MCF 10A (cell line): ENCODE measurements at regions not wholly inside any gene's neighbourhood (a gene's known extent, or its start where the extent isn't known, plus 50 kb on each side); places are given as distances from the start of the nearest gene placed in this dataset.
A peak's percentile ranks its signal among the peaks of the same experiment; 100 is the strongest.
"Not testable (repeated sequence)": the region's sequence is repeated elsewhere in the genome, so short reads cannot be mapped to it uniquely, and the experiment has no call there.

Experiments used
- BruUV-seq: library from RNA; stranded (reverse); fragments of 400-500 nt; replicated peaks from 2 replicates; lab custom pipeline; 2021; lab: Mats Ljungman, UMichigan
- CTCF ChIA-PET: fragments of 300-600 bp; sonication (Branson Sonifier 250); formaldehyde crosslinking; extraction: SDS; loops from one replicate; lab custom pipeline; 2021; ENCODE audit warnings: antibody characterized with exemption, inconsistent platforms; lab: Yijun Ruan, JAX
- POLR2A ChIA-PET: fragments of 300-600, 350-650 bp; sonication (Branson Sonifier 250); formaldehyde crosslinking; extraction: SDS; loops from one replicate; lab custom pipeline; 2020; ENCODE audit warnings: antibody characterized with exemption, inconsistent platforms; lab: Yijun Ruan, JAX
- DNase-seq: peaks from one replicate; pipeline ENCODE4 v3.0.0-alpha.2; 2018; ENCODE audit not compliant: unreplicated experiment
- H3K27ac Mint-ChIP-seq: one replicate; pipeline ENCODE4 v1.8.0; 2022; ENCODE audit warnings: mild to moderate bottlenecking, low read depth, mixed read lengths; ENCODE audit not compliant: unreplicated experiment
- H3K27me3 Mint-ChIP-seq: one replicate; pipeline ENCODE4 v1.8.0; 2022; ENCODE audit warnings: mixed read lengths; ENCODE audit not compliant: insufficient read depth, unreplicated experiment
- H3K36me3 Mint-ChIP-seq: one replicate; pipeline ENCODE4 v1.8.0; 2022; ENCODE audit warnings: mild to moderate bottlenecking, moderate library complexity, mixed read lengths; ENCODE audit not compliant: insufficient read depth, unreplicated experiment
- H3K4me1 Mint-ChIP-seq: one replicate; pipeline ENCODE4 v1.8.0; 2022; ENCODE audit warnings: mixed read lengths; ENCODE audit not compliant: insufficient read depth, unreplicated experiment
- H3K4me3 Mint-ChIP-seq: one replicate; pipeline ENCODE4 v1.8.0; 2022; ENCODE audit warnings: mild to moderate bottlenecking, moderate library complexity, mixed read lengths; ENCODE audit not compliant: unreplicated experiment
- H3K9me3 Mint-ChIP-seq: one replicate; pipeline ENCODE4 v1.8.0; 2022; ENCODE audit warnings: mixed read lengths; ENCODE audit not compliant: unreplicated experiment
- intact Hi-C: fragments of 100-400 bp; cut with micrococcal nuclease; formaldehyde crosslinking; loops from 2 replicates; pipeline ENCODE4 v1.14.1; 2022
- TF ChIP-seq, protein P1 (sequence below): fragments of 200-600 bp; IDR thresholded peaks from one replicate; pipeline ENCODE4 v1.8.0; 2022; ENCODE audit warnings: antibody characterized with exemption, mild to moderate bottlenecking; ENCODE audit not compliant: unreplicated experiment

DNA sequence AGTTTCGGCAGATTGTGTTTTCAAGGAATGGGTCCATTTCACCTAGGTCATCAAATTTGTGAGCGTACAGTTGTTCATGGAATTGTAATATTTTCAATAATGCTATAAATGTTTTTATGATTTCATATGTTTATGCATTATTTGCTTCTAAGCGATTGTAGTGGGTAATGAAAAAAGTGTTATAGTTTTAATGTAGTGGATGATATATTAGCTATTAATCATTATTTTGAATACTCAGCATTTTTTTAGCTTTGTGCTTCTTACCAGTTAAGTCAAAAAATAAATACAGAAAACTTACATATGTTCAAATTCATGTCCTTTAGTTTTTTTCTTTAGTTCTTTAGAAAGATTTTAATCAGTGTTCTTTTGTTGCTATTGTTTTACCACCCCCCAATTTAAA lies 677.0 kb downstream of the STK39 start:
- BruUV-seq: no TSS peak
- no peaks in the 10 kb centered on the region for H3K4me1 Mint-ChIP-seq
- peaks cover 64% of the 10 kb centered on the region for H3K27me3 Mint-ChIP-seq
- H3K27ac Mint-ChIP-seq: no peak overlapping the region
- H3K4me3 Mint-ChIP-seq: no peak overlapping the region
- no peaks in the 10 kb centered on the region for H3K9me3 Mint-ChIP-seq
- intact Hi-C loops: no loop called here
- POLR2A ChIA-PET: no interaction called here
- CTCF ChIA-PET: no interaction called here
- DNase-seq: no peak
- H3K36me3 Mint-ChIP-seq: no peaks in the 10 kb centered on the region
- TF ChIP-seq, protein P1, sequence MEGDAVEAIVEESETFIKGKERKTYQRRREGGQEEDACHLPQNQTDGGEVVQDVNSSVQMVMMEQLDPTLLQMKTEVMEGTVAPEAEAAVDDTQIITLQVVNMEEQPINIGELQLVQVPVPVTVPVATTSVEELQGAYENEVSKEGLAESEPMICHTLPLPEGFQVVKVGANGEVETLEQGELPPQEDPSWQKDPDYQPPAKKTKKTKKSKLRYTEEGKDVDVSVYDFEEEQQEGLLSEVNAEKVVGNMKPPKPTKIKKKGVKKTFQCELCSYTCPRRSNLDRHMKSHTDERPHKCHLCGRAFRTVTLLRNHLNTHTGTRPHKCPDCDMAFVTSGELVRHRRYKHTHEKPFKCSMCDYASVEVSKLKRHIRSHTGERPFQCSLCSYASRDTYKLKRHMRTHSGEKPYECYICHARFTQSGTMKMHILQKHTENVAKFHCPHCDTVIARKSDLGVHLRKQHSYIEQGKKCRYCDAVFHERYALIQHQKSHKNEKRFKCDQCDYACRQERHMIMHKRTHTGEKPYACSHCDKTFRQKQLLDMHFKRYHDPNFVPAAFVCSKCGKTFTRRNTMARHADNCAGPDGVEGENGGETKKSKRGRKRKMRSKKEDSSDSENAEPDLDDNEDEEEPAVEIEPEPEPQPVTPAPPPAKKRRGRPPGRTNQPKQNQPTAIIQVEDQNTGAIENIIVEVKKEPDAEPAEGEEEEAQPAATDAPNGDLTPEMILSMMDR: no peak

DNA sequence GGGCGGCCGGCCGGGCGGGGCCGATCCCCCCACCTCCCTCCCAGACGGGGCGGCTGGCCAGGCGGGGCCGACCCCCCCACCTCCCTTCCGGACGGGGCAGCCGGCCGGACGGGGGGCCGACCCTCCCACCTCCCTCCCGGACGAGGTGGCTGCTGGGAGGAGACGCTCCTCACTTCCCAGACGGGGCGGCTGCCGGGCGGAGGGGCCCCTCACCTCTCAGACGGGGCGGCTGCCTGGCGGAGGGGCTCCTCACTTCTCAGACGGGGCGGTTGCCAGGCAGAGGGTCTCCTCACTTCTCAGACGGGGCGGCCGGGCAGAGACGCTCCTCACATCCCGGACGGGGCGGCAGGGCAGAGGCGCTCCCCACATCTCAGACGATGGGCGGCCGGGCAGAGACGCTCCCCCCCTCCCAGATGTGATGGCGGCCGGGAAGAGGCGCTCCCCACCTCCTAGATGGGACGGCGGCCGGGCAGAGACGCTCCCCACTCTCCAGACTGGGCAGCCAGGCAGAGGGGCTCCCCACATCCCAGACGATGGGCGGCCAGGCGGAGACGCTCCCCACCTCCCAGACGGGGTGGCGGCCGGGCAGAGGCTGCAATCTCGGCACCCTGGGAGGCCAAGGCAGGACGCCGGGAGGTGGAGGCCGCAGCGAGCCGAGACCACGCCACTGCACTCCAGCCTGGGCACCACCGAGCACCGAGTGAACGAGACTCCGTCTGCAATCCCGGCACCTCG lies 675.8 kb downstream of the XIRP2 start:
- H3K36me3 Mint-ChIP-seq, POLR2A ChIA-PET, intact Hi-C loops, DNase-seq, H3K4me3 Mint-ChIP-seq, BruUV-seq, CTCF ChIA-PET, H3K4me1 Mint-ChIP-seq, H3K27ac Mint-ChIP-seq, H3K9me3 Mint-ChIP-seq: not testable (repeated sequence)
- peaks cover 19% of the 10 kb centered on the region for H3K27me3 Mint-ChIP-seq

DNA sequence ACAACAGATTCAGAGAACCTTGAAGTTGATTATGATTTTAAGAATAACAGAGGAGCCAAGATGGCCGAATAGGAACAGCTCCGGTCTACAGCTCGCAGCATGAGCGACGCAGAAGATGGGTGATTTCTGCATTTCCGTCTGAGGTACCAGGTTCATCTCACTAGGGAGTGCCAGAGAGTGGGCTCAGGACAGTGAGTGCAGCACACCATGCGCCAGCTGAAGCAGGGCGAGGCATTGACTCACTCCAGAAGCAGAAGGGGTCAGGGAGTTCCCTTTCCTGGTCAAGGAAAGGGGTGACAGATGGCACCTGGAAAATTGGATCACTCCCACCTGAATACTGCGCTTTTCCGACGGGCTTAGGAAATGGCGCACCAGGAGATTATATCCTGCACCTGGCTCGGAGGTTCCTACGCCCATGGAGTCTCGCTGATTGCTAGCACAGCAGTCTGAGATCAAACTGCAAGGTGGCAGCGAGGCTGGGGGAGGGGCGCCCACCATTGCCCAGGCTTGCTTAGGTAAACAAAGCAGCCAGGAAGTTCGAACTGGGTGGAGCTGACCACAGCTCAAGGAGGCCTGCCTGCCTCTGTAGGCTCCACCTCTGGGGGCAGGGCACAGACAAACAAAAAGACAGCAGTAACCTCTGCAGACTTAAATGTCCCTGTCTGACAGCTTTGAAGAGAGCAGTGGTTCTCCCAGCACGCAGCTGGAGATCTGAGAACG lies 670.2 kb downstream of the XIRP2 start:
- H3K27me3 Mint-ChIP-seq, H3K4me3 Mint-ChIP-seq, POLR2A ChIA-PET, H3K27ac Mint-ChIP-seq, H3K4me1 Mint-ChIP-seq, CTCF ChIA-PET, H3K36me3 Mint-ChIP-seq, BruUV-seq: not testable (repeated sequence)
- peaks cover 14% of the 10 kb centered on the region for H3K9me3 Mint-ChIP-seq
- DNase-seq: peak; percentile 20
- intact Hi-C loops: loop anchor here (10.0 kb wide), 1 partner anchor 294 kb away; no protein-coding TSS in a partner anchor

DNA sequence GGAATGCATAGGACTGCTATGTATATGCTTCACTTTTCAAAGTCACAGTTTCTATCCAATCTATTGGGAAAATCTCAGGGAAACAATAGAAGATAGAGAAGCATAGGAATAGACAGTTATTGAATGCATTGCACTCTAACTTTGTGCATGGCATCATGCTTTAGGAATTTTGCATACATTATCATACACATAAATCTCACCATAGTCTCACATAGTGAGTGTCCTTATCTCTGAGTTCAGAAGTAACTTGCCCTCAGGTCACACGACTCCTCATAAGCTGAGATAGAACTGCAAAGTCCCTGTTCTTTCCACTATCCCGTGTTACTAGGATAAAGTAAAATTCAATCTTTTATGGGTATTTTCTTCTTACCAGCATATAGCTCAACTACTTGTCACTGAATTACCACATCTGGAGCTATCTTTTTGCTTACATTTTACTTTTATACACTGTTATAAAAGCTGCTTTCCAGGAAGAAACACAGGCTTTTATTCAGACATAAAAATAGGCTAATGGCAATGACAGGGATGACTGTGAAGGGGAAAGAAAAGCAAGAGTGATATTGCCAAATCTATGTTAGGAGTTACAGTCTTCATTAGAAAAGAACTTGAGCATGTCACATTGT lies 666.9 kb downstream of the XIRP2 start:
- H3K27me3 Mint-ChIP-seq: no peaks in the 10 kb centered on the region
- no peak overlapping the region for H3K4me3 Mint-ChIP-seq
- CTCF ChIA-PET: interaction anchor here (0.6 kb wide), 1 partner anchor 767 kb away, joined by 3 read pairs; no protein-coding TSS in a partner anchor
- no peaks in the 10 kb centered on the region for H3K36me3 Mint-ChIP-seq
- H3K27ac Mint-ChIP-seq: no peak overlapping the region
- no peaks in the 10 kb centered on the region for H3K4me1 Mint-ChIP-seq
- TF ChIP-seq, protein P1: no peak
- intact Hi-C loops: loop anchor here (10.0 kb wide), 1 partner anchor 290 kb away; no protein-coding TSS in a partner anchor
- no peak for DNase-seq
- BruUV-seq: no TSS peak
- POLR2A ChIA-PET: no interaction called here
- peaks cover 7% of the 10 kb centered on the region for H3K9me3 Mint-ChIP-seq
